HepG2 (cell line): ENCODE measurements at regions not wholly inside any gene's neighbourhood (a gene's known extent, or its start where the extent isn't known, plus 50 kb on each side); places are given as distances from the start of the nearest gene placed in this dataset.

Experiments used
- ATAC-seq: fragments of 200-7000 bp; cut with Tn5 transposase; 3 replicates; pipeline ENCODE4 v1.9.1; 2020; ENCODE audit warnings: mild to moderate bottlenecking, moderate library complexity
- BruUV-seq: library from RNA; stranded (reverse); fragments of 400-500 nt; replicated peaks from 2 replicates; lab custom pipeline; 2021; lab: Mats Ljungman, UMichigan
- CTCF ChIA-PET: fragments of 300-600 bp; formaldehyde crosslinking; extraction: SDS; loops from one replicate; lab custom pipeline; 2021; ENCODE audit warnings: low total read pairs, inconsistent platforms, low intra/inter-chr PET ratio; lab: Yijun Ruan, JAX
- POLR2A ChIA-PET: fragments of 350-600 bp; sonication (Branson Sonifier 250); formaldehyde crosslinking; loops from one replicate; lab custom pipeline; 2020; ENCODE audit warnings: antibody characterized with exemption, inconsistent platforms; lab: Yijun Ruan, JAX
- DNase-seq: peaks from one replicate; pipeline ENCODE4 v3.0.0-alpha.2; 2015; ENCODE audit warnings: low spot score
- FAIRE-seq: peaks from 3 replicates; lab custom pipeline; 2011; peaks lifted over from hg19 to GRCh38; lab: Jason Lieb, UNC
- H2AFZ ChIP-seq: one replicate; pipeline ENCODE4 v1.6.1; 2011; ENCODE audit warnings: low read length, inconsistent platforms
- H3K27ac ChIP-seq: fragments of 300-600 bp; 3 replicates; pipeline ENCODE4 v1.8.0; 2011; ENCODE audit warnings: mixed run types, mild to moderate bottlenecking, mixed read lengths, low read length, inconsistent platforms; ENCODE audit not compliant: insufficient read depth; ENCODE audit errors: extremely low read length
- H3K27me3 ChIP-seq, 2 experiments: fragments of 200-600 bp in 1 of 2; 2 replicates in 1 of 2; 3 replicates in 1 of 2; pipeline versions ENCODE4 v1.6.0 to v1.8.0; 2011; ENCODE audit warnings: low read length in 2 of 2, mild to moderate bottlenecking in 2 of 2, moderate library complexity in 2 of 2, inconsistent platforms in 1 of 2; ENCODE audit not compliant: insufficient read depth in 2 of 2, control insufficient read depth in 1 of 2
- H3K36me3 ChIP-seq, 2 experiments: fragments of 200-600 bp in 1 of 2; replicated peaks in 1 of 2; 2 replicates in 1 of 2; 3 replicates in 1 of 2; pipeline versions ENCODE4 v1.5.1 to v1.8.0; 2011; ENCODE audit warnings: low read length in 2 of 2, inconsistent platforms in 1 of 2; ENCODE audit not compliant: insufficient read depth in 2 of 2, control insufficient read depth in 1 of 2
- H3K4me1 ChIP-seq: 2 replicates; pipeline ENCODE4 v1.5.1; 2012; ENCODE audit warnings: low read length, inconsistent platforms; ENCODE audit not compliant: insufficient read depth
- H3K4me2 ChIP-seq: 2 replicates; pipeline ENCODE4 v1.6.0; 2011; ENCODE audit warnings: low read depth, low read length, inconsistent platforms
- H3K4me3 ChIP-seq, 3 experiments: fragments of 200-600 bp in 1 of 3; sonication (generic), shearing (Covaris generic) in 1 of 3; replicated peaks in 1 of 3; 2 replicates each; pipeline ENCODE4 v1.5.1; 2011 to 2016; ENCODE audit warnings: low read length in 3 of 3, inconsistent platforms in 2 of 3, low read depth in 2 of 3, mild to moderate bottlenecking in 2 of 3, control low read depth in 1 of 3, mixed read lengths in 1 of 3; ENCODE audit not compliant: insufficient read depth in 1 of 3
- H3K79me2 ChIP-seq: one replicate; pipeline ENCODE4 v1.6.1; 2011; ENCODE audit warnings: low read length, inconsistent platforms; ENCODE audit not compliant: insufficient read depth
- H3K9ac ChIP-seq: 2 replicates; pipeline ENCODE4 v1.6.0; 2011; ENCODE audit warnings: mild to moderate bottlenecking, low read depth, low read length, inconsistent platforms; ENCODE audit not compliant: insufficient read depth
- H3K9me3 ChIP-seq: 2 replicates; pipeline ENCODE4 v1.5.1; 2012; ENCODE audit warnings: mild to moderate bottlenecking, low read length
- H4K20me1 ChIP-seq: 2 replicates; pipeline ENCODE4 v1.6.0; 2011; ENCODE audit warnings: inconsistent platforms, mild to moderate bottlenecking, low read length, moderate library complexity; ENCODE audit not compliant: insufficient read depth
- ZNF550 ChIP-seq: sonication (generic); formaldehyde crosslinking; IDR thresholded peaks from 2 replicates; pipeline ENCODE4 v1.4.0; 2020; ENCODE audit warnings: mild to moderate bottlenecking, missing genetic modification reagents, borderline replicate concordance
- in situ Hi-C: cut with HindIII; loops from 2 replicates; pipeline ENCODE4 v1.10.0; 2017; ENCODE audit warnings: low pct_unique_long_range_greater_than_20kb; ENCODE audit not compliant: extremely low pct_ligation_motif_present
- intact Hi-C: fragments of 100-400 bp; cut with micrococcal nuclease; formaldehyde crosslinking; loops from one replicate; pipeline ENCODE4 v1.10.0; 2022; ENCODE audit not compliant: unreplicated experiment
- TF ChIP-seq, protein P1 (sequence below): sonication (generic); formaldehyde crosslinking; IDR thresholded peaks from 2 replicates; pipeline ENCODE4 v1.8.0; 2022; ENCODE audit warnings: mild to moderate bottlenecking, missing genetic modification reagents; ENCODE audit not compliant: insufficient replicate concordance
- TF ChIP-seq, protein P2 (sequence below): sonication (generic); formaldehyde crosslinking; IDR thresholded peaks from 2 replicates; pipeline ENCODE4 v1.8.1; 2023; ENCODE audit warnings: mild to moderate bottlenecking, inconsistent platforms, moderate library complexity, missing genetic modification reagents, borderline replicate concordance
- TF ChIP-seq, protein P3 (sequence below): sonication (generic); formaldehyde crosslinking; IDR thresholded peaks from 2 replicates; pipeline ENCODE4 v1.5.0; 2020; ENCODE audit warnings: mild to moderate bottlenecking, missing genetic modification reagents

DNA sequence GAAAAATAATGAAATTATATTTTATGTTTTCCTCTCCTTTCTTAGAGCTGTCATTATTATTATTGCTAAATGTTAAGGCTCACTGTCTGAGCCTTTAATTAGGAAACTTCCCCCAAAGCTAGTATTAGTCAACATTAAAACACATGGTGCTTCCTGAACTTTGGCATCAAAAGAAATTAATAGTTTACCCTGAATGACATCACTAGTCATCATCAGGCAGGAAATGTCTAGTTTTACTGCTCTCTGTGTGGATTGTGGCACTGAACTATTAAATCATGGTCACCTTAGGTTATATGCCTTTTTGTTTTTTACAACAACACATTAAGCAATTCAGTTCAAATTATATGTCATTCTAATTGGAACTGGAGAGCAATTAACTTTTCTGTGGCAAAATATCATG, 595.5 kb downstream of the SLITRK1 start:
- ATAC-seq = no peak
- Histone ChIP-seq H3K79me2 (no peaks in the 10 kb centered on the region), H4K20me1 (no peaks in the 10 kb centered on the region), H3K9ac (no peak overlapping the region), H3K9me3 (peaks cover 33% of the 10 kb centered on the region), H3K4me3 (no peak overlapping the region), H3K27ac (no peak overlapping the region), H3K4me1 (no peaks in the 10 kb centered on the region), H3K27me3 (no peaks in the 10 kb centered on the region), H3K36me3 (no peaks in the 10 kb centered on the region), H3K4me2 (no peak overlapping the region), H2AFZ (no peak overlapping the region)
- DNase-seq = no peak
- CTCF ChIA-PET = no interaction called here
- in situ Hi-C loops = no loop called here
- FAIRE-seq = no peak
- intact Hi-C loops = no loop called here
- TF ChIP-seq, protein P1, sequence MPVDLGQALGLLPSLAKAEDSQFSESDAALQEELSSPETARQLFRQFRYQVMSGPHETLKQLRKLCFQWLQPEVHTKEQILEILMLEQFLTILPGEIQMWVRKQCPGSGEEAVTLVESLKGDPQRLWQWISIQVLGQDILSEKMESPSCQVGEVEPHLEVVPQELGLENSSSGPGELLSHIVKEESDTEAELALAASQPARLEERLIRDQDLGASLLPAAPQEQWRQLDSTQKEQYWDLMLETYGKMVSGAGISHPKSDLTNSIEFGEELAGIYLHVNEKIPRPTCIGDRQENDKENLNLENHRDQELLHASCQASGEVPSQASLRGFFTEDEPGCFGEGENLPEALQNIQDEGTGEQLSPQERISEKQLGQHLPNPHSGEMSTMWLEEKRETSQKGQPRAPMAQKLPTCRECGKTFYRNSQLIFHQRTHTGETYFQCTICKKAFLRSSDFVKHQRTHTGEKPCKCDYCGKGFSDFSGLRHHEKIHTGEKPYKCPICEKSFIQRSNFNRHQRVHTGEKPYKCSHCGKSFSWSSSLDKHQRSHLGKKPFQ = no peak
- TF ChIP-seq, protein P2, sequence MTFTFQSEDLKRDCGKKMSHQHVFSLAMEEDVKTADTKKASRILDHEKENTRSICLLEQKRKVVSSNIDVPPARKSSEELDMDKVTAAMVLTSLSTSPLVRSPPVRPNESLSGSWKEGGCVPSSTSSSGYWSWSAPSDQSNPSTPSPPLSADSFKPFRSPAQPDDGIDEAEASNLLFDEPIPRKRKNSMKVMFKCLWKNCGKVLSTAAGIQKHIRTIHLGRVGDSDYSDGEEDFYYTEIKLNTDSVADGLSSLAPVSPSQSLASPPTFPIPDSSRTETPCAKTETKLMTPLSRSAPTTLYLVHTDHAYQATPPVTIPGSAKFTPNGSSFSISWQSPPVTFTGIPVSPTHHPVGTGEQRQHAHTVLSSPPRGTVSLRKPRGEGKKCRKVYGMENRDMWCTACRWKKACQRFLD (CRISPR knock-in tag) = no peak
- TF ChIP-seq ZNF550 (CRISPR knock-in tag) = no peak
- TF ChIP-seq, protein P3, sequence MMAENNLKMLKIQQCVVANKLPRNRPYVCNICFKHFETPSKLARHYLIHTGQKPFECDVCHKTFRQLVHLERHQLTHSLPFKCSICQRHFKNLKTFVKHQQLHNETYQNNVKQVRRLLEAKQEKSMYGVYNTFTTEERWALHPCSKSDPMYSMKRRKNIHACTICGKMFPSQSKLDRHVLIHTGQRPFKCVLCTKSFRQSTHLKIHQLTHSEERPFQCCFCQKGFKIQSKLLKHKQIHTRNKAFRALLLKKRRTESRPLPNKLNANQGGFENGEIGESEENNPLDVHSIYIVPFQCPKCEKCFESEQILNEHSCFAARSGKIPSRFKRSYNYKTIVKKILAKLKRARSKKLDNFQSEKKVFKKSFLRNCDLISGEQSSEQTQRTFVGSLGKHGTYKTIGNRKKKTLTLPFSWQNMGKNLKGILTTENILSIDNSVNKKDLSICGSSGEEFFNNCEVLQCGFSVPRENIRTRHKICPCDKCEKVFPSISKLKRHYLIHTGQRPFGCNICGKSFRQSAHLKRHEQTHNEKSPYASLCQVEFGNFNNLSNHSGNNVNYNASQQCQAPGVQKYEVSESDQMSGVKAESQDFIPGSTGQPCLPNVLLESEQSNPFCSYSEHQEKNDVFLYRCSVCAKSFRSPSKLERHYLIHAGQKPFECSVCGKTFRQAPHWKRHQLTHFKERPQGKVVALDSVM (CRISPR knock-in tag) = no peak
- BruUV-seq = no TSS peak
- POLR2A ChIA-PET = no interaction called here
